GM23248 (cell line): ENCODE measurements at regions not wholly inside any gene's neighbourhood (a gene's known extent, or its start where the extent isn't known, plus 50 kb on each side); places are given as distances from the start of the nearest gene placed in this dataset.

ENCODE experiments used
- EZH2 ChIP-seq: fragments of 200-600 bp; sonication (generic); IDR thresholded peaks from 2 replicates; pipeline ENCODE4 v1.6.1; 2018; ENCODE audit warnings: antibody characterized with exemption, mild to moderate bottlenecking; ENCODE audit not compliant: insufficient read depth, poor library complexity, severe bottlenecking
- EZH2phosphoT487 ChIP-seq: fragments of 200-600 bp; sonication (generic); IDR thresholded peaks from 2 replicates; pipeline ENCODE4 v1.6.1; 2018; ENCODE audit warnings: antibody characterized with exemption, moderate library complexity, mild to moderate bottlenecking, low read depth; ENCODE audit not compliant: insufficient read depth

GRCh38 chr20:50357783-50358161 lies 152.4 kb upstream of the PTPN1 start:
- TF ChIP-seq EZH2phosphoT487 (no peak), EZH2 (no peak)
